KMS-11 (cell line): ENCODE measurements at regions not wholly inside any gene's neighbourhood (a gene's known extent, or its start where the extent isn't known, plus 50 kb on each side); places are given as distances from the start of the nearest gene placed in this dataset.

Experiments
- H2AFZ ChIP-seq: fragments of 200-600 bp; sonication (generic); 2 replicates; pipeline ENCODE4 v1.6.1; 2016; ENCODE audit warnings: antibody characterized with exemption, mixed run types, low read depth
- H3K27ac ChIP-seq: fragments of 200-600 bp; sonication (generic); 2 replicates; pipeline ENCODE4 v1.6.1; 2016; ENCODE audit warnings: mild to moderate bottlenecking, mixed run types
- H3K27me3 ChIP-seq: fragments of 200-600 bp; sonication (generic); 2 replicates; pipeline ENCODE4 v1.6.1; 2017; ENCODE audit warnings: mild to moderate bottlenecking, low read depth, mixed run types, moderate library complexity; ENCODE audit not compliant: insufficient read depth
- H3K36me3 ChIP-seq: fragments of 200-600 bp; sonication (generic); 2 replicates; pipeline ENCODE4 v1.6.1; 2017; ENCODE audit warnings: mild to moderate bottlenecking, mixed run types; ENCODE audit not compliant: insufficient read depth
- H3K4me1 ChIP-seq: fragments of 200-600 bp; sonication (generic); 2 replicates; pipeline ENCODE4 v1.6.1; 2016; ENCODE audit warnings: mild to moderate bottlenecking, low read depth, mixed run types; ENCODE audit not compliant: poor library complexity, severe bottlenecking
- H3K4me2 ChIP-seq: fragments of 200-600 bp; sonication (generic); 2 replicates; pipeline ENCODE4 v1.7.0; 2016; ENCODE audit warnings: mild to moderate bottlenecking, mixed run types
- H3K4me3 ChIP-seq: fragments of 200-600 bp; sonication (generic); IDR thresholded peaks from 2 replicates; pipeline ENCODE4 v1.6.1; 2017; ENCODE audit warnings: low read depth, low read length, mixed read lengths; ENCODE audit not compliant: insufficient read depth
- H3K79me2 ChIP-seq: fragments of 200-600 bp; sonication (generic); 2 replicates; pipeline ENCODE4 v1.6.1; 2016; ENCODE audit warnings: low read depth, mixed run types; ENCODE audit not compliant: insufficient read depth
- H3K9ac ChIP-seq: fragments of 200-600 bp; sonication (generic); 2 replicates; pipeline ENCODE4 v1.6.1; 2016; ENCODE audit warnings: mild to moderate bottlenecking, mixed run types
- H4K20me1 ChIP-seq: fragments of 200-600 bp; sonication (generic); 2 replicates; pipeline ENCODE4 v1.6.1; 2016; ENCODE audit warnings: mild to moderate bottlenecking, mixed run types; ENCODE audit not compliant: insufficient read depth
- TF ChIP-seq, protein P1 (sequence below): fragments of 200-600 bp; sonication (generic); conservative IDR thresholded peaks from 2 replicates; pipeline ENCODE4 v1.6.1; 2017; ENCODE audit warnings: low read depth, mild to moderate bottlenecking, antibody characterized with exemption, low read length, moderate library complexity, mixed read lengths

DNA sequence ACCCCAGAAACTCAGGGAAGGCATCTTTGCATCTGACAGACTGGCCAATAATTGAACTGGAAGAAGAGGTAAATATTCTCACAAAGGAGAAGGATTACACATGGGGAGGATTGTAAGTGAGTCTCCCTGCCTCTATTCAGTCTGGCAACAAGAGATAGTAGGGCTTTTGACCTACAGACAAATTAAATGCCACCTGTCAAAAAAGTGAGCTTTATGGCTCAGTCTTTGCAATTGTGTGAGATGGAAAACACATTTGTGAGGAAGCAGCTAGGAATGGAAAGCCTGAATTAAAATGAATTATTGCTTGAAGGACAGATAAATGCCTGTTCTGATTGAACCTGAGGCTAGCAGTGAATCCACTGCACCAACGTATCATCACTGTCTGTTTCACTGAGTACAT is 173.3 kb upstream of the GOLIM4 start:
- no peaks in the 10 kb centered on the region for H4K20me1 ChIP-seq
- no peaks in the 10 kb centered on the region for H3K79me2 ChIP-seq
- no peak overlapping the region for H3K4me3 ChIP-seq
- H2AFZ ChIP-seq = no peak overlapping the region
- H3K9ac ChIP-seq = no peak overlapping the region
- H3K27ac ChIP-seq = no peak overlapping the region
- TF ChIP-seq, protein P1, sequence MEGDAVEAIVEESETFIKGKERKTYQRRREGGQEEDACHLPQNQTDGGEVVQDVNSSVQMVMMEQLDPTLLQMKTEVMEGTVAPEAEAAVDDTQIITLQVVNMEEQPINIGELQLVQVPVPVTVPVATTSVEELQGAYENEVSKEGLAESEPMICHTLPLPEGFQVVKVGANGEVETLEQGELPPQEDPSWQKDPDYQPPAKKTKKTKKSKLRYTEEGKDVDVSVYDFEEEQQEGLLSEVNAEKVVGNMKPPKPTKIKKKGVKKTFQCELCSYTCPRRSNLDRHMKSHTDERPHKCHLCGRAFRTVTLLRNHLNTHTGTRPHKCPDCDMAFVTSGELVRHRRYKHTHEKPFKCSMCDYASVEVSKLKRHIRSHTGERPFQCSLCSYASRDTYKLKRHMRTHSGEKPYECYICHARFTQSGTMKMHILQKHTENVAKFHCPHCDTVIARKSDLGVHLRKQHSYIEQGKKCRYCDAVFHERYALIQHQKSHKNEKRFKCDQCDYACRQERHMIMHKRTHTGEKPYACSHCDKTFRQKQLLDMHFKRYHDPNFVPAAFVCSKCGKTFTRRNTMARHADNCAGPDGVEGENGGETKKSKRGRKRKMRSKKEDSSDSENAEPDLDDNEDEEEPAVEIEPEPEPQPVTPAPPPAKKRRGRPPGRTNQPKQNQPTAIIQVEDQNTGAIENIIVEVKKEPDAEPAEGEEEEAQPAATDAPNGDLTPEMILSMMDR = no peak
- no peaks in the 10 kb centered on the region for H3K36me3 ChIP-seq
- H3K27me3 ChIP-seq = no peaks in the 10 kb centered on the region
- no peak overlapping the region for H3K4me2 ChIP-seq
- peaks cover 4% of the 10 kb centered on the region for H3K4me1 ChIP-seq

DNA sequence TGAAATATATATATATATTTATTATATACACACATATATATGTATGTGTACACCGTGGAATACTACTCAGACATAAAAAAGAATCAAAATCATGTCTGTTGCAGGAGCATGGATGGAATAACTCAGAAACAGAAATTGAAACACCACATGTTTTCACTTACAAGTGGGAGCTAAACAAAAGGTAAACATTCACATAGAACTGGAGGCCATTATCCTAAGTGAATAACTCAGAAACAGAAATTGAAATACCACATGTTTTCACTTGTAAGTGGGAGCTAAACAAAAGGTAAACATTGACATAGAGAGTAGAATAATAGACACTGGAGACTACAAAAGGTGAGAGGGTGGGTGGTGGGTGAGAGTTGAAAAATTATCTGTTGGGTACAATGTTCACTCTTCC is 171.5 kb upstream of the GOLIM4 start:
- no peak overlapping the region for H3K27ac ChIP-seq
- no peaks in the 10 kb centered on the region for H3K4me1 ChIP-seq
- H3K36me3 ChIP-seq = no peaks in the 10 kb centered on the region
- H4K20me1 ChIP-seq = no peaks in the 10 kb centered on the region
- no peaks in the 10 kb centered on the region for H3K27me3 ChIP-seq
- H3K4me3 ChIP-seq = no peak overlapping the region
- H3K4me2 ChIP-seq = no peak overlapping the region
- no peak overlapping the region for H2AFZ ChIP-seq
- no peak overlapping the region for H3K9ac ChIP-seq
- TF ChIP-seq, protein P1 = no peak
- H3K79me2 ChIP-seq = no peaks in the 10 kb centered on the region

DNA sequence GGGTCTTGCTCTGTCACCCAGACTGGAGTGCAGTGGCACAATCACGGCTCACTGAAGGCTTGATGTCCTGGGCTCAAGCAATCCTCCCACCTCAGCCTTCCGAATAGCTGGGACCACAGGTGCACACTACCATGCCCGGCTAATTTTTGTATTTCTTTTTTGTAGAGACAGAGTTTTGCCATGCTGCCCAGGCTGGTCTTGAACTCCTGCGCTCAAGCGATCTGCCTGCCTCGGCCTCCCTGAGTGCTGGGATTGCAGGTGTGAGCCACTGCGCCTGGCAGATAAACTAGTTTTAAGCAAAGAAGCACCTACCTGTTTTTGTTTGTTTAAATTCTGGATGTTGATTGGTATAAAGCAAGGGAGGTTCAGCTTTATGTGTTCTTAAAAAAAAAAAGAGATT is 170.6 kb upstream of the GOLIM4 start:
- Histone ChIP-seq H3K4me3 (no peak overlapping the region), H2AFZ (no peak overlapping the region), H3K36me3 (no peaks in the 10 kb centered on the region), H4K20me1 (no peaks in the 10 kb centered on the region), H3K4me1 (no peaks in the 10 kb centered on the region), H3K79me2 (no peaks in the 10 kb centered on the region), H3K4me2 (no peak overlapping the region), H3K27me3 (no peaks in the 10 kb centered on the region), H3K9ac (no peak overlapping the region), H3K27ac (no peak overlapping the region)
- TF ChIP-seq, protein P1 = no peak

DNA sequence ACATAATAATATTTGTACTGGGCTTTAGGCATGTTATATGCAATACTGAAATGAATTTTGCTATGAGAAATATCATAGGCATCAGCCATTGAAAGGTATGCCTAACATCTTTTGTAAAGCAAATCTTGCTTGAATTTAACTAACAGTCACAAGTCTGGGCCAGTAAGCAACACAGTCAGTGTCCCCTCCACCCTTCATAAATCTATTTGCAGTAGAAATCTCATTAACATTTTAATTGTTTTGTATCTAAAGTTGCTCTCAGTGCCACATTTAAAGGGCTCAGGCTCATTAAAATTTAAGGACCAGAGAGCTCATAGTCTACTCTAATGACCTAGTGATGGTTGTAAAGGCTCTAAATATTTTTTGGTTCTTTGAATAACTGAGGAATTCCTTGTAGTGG is 167.2 kb upstream of the GOLIM4 start:
- Histone ChIP-seq H3K9ac (no peak overlapping the region), H3K4me1 (no peaks in the 10 kb centered on the region), H4K20me1 (no peaks in the 10 kb centered on the region), H3K27ac (no peak overlapping the region), H3K27me3 (no peaks in the 10 kb centered on the region), H2AFZ (no peak overlapping the region), H3K36me3 (no peaks in the 10 kb centered on the region), H3K4me2 (no peak overlapping the region), H3K4me3 (no peak overlapping the region), H3K79me2 (no peaks in the 10 kb centered on the region)
- TF ChIP-seq, protein P1 = no peak

DNA sequence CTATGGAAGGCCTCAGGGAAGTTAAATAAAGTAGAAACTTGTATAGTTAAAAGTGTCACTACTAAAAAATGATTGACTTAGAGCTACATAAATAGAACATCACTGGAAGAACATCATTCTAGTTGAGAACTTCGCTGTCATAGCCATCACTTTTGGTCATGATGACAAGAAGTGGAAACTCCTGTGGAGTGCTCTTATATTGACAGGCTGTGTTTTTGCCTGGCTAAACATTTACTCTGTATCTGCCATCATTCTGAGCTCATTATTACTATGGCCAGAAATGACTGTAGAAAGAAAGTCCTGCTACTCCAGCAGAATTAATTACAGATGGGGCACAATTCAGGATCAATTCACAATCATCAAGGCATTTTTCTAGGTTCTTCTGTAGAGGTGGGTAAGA is 165.1 kb upstream of the GOLIM4 start:
- Histone ChIP-seq H3K27me3 (no peaks in the 10 kb centered on the region), H2AFZ (no peak overlapping the region), H3K79me2 (no peaks in the 10 kb centered on the region), H3K36me3 (no peaks in the 10 kb centered on the region), H3K4me3 (no peak overlapping the region), H3K4me2 (no peak overlapping the region), H4K20me1 (no peaks in the 10 kb centered on the region), H3K9ac (no peak overlapping the region), H3K4me1 (no peaks in the 10 kb centered on the region), H3K27ac (no peak overlapping the region)
- TF ChIP-seq, protein P1 = no peak
